WTC11 (cell line): ENCODE measurements at regions not wholly inside any gene's neighbourhood (a gene's known extent, or its start where the extent isn't known, plus 50 kb on each side); places are given as distances from the start of the nearest gene placed in this dataset.

Experiments
- AR ChIP-seq: fragments of 250-450 bp; sonication (Bioruptor Pico); IDR thresholded peaks from 2 replicates; pipeline ENCODE4 v1.9.0; 2021; ENCODE audit warnings: mild to moderate bottlenecking
- TEAD1 ChIP-seq: sonication (generic); formaldehyde crosslinking; IDR thresholded peaks from 2 replicates; pipeline ENCODE4 v1.8.0; 2022; ENCODE audit warnings: mild to moderate bottlenecking, missing genetic modification reagents
- USF1 ChIP-seq: sonication (generic); formaldehyde crosslinking; IDR thresholded peaks from 2 replicates; pipeline ENCODE4 v1.8.0; 2022; ENCODE audit warnings: mild to moderate bottlenecking, missing genetic modification reagents
- TF ChIP-seq, protein P1 (sequence below): fragments of 200-600 bp; IDR thresholded peaks from 2 replicates; pipeline ENCODE4 v1.8.0; 2022; ENCODE audit warnings: antibody characterized with exemption
- TF ChIP-seq, protein P2 (sequence below): sonication (generic); formaldehyde crosslinking; IDR thresholded peaks from 2 replicates; pipeline ENCODE4 v1.8.0; 2022; ENCODE audit warnings: missing genetic modification reagents
- TF ChIP-seq, protein P3 (sequence below): sonication (generic); formaldehyde crosslinking; conservative IDR thresholded peaks from 2 replicates; pipeline ENCODE4 v1.8.1; 2022; ENCODE audit warnings: mild to moderate bottlenecking, missing genetic modification reagents

DNA sequence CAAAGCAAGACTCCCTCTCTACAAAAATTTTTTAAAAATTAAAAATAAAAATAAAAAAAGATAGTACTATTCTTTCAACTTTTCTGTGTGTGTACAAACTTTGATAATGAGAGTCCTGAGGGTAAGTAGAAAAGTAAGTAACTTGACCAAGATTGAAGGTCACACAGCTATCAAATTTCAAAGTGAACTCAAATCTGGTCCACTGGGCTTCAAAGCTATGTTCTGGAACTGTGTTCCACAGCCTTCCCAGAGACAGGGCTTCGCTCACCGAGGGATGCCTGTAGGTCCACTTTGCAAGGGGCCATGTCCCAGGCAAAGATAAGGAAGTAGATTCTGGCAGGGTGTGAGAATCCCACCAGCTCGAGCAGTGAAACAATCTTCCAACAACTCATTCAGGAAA, 56.3 kb upstream of the TNRC6A start:
- TF ChIP-seq, protein P1, sequence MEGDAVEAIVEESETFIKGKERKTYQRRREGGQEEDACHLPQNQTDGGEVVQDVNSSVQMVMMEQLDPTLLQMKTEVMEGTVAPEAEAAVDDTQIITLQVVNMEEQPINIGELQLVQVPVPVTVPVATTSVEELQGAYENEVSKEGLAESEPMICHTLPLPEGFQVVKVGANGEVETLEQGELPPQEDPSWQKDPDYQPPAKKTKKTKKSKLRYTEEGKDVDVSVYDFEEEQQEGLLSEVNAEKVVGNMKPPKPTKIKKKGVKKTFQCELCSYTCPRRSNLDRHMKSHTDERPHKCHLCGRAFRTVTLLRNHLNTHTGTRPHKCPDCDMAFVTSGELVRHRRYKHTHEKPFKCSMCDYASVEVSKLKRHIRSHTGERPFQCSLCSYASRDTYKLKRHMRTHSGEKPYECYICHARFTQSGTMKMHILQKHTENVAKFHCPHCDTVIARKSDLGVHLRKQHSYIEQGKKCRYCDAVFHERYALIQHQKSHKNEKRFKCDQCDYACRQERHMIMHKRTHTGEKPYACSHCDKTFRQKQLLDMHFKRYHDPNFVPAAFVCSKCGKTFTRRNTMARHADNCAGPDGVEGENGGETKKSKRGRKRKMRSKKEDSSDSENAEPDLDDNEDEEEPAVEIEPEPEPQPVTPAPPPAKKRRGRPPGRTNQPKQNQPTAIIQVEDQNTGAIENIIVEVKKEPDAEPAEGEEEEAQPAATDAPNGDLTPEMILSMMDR = no peak
- TF ChIP-seq AR (CRISPR knock-in tag) (no peak), TEAD1 (CRISPR knock-in tag) (no peak), USF1 (no peak)
- TF ChIP-seq, protein P2, sequence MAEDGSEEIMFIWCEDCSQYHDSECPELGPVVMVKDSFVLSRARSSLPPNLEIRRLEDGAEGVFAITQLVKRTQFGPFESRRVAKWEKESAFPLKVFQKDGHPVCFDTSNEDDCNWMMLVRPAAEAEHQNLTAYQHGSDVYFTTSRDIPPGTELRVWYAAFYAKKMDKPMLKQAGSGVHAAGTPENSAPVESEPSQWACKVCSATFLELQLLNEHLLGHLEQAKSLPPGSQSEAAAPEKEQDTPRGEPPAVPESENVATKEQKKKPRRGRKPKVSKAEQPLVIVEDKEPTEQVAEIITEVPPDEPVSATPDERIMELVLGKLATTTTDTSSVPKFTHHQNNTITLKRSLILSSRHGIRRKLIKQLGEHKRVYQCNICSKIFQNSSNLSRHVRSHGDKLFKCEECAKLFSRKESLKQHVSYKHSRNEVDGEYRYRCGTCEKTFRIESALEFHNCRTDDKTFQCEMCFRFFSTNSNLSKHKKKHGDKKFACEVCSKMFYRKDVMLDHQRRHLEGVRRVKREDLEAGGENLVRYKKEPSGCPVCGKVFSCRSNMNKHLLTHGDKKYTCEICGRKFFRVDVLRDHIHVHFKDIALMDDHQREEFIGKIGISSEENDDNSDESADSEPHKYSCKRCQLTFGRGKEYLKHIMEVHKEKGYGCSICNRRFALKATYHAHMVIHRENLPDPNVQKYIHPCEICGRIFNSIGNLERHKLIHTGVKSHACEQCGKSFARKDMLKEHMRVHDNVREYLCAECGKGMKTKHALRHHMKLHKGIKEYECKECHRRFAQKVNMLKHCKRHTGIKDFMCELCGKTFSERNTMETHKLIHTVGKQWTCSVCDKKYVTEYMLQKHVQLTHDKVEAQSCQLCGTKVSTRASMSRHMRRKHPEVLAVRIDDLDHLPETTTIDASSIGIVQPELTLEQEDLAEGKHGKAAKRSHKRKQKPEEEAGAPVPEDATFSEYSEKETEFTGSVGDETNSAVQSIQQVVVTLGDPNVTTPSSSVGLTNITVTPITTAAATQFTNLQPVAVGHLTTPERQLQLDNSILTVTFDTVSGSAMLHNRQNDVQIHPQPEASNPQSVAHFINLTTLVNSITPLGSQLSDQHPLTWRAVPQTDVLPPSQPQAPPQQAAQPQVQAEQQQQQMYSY (CRISPR knock-in tag) = no peak
- TF ChIP-seq, protein P3, sequence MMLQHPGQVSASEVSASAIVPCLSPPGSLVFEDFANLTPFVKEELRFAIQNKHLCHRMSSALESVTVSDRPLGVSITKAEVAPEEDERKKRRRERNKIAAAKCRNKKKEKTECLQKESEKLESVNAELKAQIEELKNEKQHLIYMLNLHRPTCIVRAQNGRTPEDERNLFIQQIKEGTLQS = no peak
